Left hindlimb (tissue), 1 donor: ENCODE measurements at regions not wholly inside any gene's neighbourhood (a gene's known extent, or its start where the extent isn't known, plus 50 kb on each side); places are given as distances from the start of the nearest gene placed in this dataset.
A peak's percentile ranks its signal among the peaks of the same experiment; 100 is the strongest.
"Not testable (repeated sequence)": the region's sequence is repeated elsewhere in the genome, so short reads cannot be mapped to it uniquely, and the experiment has no call there.

Experiments
- DNase-seq: peaks from one replicate; pipeline ENCODE4 v3.0.0-alpha.2; 2018

DNA sequence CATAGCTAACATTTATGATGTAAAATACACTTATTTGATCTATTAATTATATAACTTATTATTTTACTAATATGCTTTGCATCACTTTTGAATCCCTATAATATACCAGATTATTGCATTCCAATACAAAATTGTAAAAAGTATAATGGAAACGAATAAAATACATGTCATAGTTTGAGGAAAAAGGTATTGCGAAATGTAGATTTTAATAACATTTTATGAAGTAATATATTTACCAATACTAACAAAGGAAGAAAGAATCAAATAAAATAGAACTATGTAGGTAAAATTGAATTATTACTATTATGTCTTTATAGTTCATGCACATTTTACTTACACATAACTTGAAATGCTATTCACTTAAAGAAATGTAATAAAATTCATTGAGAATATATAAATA, 1300.2 kb downstream of the ADGRL3 start:
- DNase-seq: no peak

DNA sequence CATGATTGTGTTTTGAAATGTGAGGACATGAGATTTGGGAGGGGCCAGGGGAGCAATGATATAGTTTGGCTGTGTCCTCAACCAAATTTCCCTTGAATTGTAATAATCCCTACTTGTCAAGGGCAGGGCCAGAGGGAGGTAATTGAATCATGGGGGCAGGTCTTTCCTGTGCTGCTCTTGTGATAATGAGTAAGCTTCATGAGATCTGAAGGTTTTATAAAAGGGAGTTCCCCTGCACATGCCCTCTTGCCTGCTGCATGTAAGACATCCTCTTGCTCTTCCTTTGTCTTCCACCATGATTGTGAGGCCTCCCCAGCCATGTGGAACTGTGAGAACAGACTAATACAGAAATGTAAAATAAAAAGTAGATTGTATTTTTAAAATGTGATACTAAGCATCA, 1294.9 kb downstream of the ADGRL3 start:
- DNase-seq: no peak

DNA sequence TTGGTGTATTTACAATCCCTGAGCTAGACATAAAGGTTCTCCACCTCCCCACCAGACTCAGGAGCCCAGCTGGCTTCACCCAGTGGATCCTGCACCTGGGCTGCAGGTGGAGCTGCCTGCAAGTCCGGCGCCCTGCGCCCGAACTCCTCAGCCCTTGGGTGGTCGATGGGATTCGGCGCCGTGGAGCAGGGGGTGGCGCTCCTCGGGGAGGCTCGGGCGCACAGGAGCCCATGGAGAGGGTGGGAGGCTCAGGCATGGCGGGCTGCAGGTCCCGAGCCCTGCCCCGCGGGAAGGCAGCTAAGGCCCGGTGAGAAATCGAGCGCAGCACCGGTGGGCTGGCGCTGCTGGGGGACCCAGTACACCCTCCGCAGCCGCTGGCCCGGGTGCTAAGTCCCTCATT, 1291.6 kb downstream of the ADGRL3 start:
- DNase-seq: not testable (repeated sequence)

DNA sequence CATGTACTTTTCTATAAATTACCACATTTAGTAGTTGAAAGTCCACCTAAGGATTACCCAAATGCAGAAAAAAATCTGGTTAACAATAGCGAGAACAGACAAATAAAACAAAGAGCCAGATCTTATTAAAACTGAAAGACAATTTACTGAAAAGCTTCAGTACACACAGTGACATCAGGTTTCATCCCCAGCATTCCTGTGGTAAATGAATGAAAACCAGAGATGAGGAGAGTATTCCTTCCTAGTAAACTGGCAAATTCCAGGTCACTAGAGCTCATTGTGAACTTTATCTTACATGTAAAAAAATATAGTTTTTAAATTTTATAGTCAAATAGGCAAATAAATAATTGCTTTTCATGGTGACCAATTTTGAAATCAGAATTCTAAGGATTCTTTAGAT, 1290.5 kb downstream of the ADGRL3 start:
- no peak for DNase-seq

DNA sequence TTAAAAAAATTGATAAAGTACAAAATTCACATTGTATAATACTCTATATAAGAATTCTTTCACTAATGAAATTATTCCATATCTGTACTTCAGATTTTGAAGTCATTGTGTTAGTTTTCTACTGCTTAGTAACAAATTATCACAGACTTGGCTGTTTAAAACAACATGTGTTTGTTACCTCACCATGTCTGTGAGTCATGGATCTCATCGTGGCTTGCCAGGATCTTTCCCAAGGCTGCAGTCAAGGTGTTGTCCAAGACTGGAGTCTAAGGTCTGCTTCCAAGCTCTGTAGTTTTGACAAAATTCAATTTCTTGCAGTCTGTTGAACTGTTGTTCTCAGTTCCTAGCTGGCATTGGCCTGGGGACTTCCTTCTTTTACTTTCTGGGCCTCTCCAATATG, 1286.9 kb downstream of the ADGRL3 start:
- DNase-seq: no peak

DNA sequence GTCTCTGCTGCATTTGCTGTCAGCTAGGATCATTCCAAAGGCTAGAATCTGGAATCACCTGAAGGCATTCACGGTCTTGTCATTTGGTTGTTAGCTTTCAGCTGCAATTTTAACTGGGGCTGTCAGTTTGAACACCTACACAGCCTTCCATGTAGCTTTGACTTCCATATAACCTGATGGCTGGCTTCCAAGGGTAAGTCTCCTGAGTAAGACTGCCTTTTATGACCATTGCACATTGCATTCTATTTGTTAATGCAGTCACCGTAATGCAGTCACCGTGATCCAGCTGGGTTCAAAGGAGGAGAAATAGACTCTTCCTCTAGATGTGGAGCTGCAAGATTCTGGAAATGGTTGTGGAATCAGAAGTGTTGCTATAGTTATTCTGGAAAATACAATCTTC, 1284.2 kb downstream of the ADGRL3 start:
- no peak for DNase-seq

DNA sequence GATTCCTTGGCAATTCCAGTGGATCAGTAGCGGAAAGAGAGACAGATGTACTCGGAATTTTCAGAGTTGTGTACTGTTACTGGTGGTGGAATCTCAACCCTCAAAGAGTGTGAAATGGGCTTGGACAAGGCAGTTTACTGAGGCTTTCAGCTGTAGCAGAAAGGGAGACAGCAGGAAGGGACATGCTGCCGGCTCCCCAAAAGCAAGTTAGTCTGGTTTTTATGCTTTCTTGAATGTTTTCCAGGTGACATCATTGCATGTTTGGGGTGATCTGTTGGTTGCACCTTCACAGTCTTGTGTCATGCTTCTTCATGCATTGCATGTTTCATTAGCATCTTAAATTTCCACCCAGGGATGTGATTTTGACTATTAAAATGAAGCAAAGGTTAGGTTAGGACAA, 1282.2 kb downstream of the ADGRL3 start:
- no peak for DNase-seq

DNA sequence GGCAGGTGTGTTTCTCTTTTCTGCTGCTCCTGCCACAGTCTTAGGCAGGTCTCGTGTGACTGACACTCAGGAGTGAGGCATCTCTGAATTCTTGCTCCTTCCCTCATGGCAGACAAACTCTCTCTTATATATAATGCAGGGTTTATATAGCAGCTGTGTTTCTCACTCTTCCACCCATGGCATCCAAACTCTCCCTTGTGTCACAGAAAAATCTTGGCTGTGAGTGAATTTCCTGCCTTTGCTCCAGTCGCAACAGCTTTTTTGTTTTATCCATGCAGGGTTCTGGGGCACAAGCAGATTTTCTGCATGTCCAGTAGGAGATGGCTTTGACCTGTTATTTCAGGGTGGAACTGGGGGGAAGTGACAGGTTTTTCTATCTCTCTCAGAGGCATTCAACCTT, 1275.5 kb downstream of the ADGRL3 start:
- no peak for DNase-seq

DNA sequence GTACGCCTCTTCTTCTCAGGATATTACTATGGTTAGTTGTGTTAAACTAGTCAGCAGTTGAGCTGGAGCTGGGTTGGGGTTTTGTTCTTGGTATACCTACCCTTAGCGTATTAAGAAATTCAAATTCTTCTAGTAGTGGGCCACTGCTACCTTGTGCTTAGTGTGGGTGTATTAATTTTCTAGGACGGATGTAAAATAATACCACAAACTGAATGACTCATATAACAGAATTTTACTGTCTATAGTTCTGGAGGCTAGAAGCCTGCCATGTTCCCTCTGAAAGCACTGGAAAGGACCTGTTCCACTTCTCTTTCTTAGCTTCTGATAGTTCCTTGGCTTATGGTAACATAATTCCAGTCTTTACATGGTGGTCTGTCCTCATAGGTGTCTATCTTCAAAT, 1274.7 kb downstream of the ADGRL3 start:
- no peak for DNase-seq

DNA sequence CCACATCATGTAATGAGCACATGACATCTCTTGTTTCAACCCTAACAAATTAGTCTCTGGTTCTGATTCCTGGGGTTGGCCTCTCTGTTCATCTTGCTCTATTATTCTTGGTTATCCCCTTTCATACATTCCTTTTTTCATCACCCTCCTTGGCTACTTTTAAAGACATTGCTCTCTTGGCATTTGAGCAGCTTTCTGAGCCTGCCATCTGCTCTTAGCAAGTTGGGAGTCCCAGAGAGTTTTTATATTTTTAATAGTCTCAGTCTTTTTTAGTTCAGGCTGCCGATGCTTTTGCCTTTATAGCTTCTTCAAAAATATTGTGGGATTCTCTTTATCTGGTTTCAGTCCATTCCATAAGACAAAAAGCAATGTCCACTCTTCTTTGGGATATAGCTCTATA, 1270.9 kb downstream of the ADGRL3 start:
- no peak for DNase-seq

DNA sequence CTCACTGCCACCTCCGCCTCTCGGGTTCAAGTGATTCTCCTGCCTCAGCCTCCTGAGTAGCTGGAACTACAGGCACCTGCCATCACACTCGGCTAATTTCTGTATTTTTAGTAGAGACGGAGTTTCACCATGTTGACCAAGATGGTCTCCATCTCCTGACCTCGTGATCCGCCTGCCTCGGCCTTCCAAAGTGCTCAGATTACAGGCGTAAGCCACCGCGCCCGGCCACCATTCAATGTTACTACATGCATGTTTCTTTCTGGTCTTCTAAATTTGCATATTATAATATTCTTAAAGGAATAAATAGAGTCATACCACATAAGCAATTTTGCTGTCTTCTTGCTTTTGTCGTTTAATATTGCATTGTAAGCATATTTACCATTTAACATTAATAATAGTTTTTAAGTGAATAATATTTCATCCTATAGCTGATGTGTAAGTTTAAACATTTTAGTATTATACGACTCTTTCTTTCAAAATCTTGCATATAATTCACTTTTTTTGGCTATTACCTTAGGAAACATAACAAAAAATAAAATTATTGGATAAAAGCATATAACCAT, 1270.4 kb downstream of the ADGRL3 start:
- no peak for DNase-seq

DNA sequence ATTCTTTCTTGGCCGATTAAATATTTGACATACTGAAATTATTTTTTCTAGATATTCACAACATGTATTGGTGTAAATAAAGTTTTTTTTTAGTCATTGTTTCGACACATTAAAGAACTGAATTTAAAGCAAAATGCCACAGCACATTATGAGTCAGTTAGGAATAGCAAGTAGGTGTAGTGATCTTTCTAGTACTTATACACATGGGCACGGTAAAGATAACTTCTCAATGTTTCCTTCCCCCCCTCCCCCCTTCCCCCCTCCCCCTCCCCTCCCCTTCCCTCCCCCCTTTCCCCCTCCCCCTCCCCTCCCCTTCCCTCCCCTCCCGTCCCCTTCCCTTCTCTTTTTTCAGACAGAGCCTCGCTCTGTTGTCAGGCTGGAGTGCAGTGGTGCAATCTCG, 1269.9 kb downstream of the ADGRL3 start:
- DNase-seq: no peak

DNA sequence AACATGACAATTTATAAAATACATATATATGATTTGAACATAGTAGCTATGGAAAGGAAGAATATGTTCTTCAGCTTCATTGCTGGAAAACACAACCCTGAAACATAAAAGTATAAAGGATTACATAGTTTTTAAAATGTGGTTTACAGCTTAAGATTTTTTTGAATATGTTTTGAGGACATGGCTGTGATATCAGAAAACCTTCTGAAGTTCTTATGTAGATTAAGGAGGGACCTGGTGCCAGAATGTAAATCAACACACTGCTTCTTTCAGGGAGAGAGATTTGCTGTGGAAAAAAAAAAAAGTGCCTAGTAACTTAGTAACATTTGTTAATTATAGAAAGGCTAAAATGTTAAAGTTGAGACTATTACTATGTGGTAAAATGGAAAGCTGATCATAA, 1261.8 kb downstream of the ADGRL3 start:
- no peak for DNase-seq

DNA sequence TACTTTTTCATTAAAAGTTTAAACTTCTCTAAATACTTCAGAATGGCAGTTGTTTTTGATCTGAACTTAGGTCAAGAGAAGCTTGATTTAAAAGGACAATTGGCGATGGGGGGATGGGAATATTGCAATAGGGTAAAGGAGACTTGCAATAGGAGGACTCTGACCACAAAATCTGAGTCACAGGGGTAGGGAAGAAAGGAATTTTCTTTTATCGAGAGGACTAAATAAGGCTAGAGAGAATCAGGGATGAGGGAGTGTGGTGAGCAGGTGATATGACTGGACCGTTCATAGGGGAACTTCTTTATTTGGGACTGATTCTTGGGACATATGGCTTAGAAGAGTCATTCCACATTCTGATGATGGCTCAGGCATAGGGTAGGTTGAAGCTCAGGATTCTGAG, 1260.2 kb downstream of the ADGRL3 start:
- DNase-seq: no peak

DNA sequence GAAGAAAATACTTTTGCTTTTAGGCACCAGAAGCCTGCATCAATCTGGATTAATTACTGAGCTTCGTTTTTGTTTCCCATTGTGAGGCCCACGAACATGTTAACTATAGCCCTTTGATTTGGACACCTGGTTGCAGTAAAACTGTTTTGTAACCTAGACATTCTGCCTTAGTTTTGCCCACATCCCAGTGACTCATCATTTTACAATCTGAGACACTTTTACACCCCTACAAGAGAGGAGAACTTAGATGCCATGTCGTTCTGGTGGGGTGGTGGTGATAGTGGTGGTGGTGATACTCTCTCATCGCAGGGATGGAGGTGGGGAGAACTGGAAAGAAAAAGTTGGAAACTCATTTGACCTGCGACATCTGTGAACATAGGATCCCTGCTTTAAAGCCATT, 1257.2 kb downstream of the ADGRL3 start:
- no peak for DNase-seq

DNA sequence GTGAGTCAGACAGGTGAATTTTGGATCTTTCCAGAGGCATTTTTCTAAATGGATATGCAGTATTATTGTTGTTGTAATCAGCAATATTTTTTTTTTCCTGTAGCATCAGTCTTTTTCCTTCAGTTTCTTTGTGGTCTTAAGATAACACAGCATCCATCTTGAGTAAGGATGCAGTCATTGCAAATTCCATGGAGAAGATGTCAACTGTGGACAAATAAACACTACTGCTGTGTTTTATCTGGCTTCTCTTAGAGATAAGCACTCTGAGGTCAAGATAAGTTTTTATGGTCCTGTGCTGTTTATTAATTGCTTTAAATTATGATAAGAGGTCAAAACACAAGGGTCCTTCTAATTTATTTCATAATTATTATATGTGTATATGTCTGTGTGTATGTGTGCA, 1255.7 kb downstream of the ADGRL3 start:
- no peak for DNase-seq

DNA sequence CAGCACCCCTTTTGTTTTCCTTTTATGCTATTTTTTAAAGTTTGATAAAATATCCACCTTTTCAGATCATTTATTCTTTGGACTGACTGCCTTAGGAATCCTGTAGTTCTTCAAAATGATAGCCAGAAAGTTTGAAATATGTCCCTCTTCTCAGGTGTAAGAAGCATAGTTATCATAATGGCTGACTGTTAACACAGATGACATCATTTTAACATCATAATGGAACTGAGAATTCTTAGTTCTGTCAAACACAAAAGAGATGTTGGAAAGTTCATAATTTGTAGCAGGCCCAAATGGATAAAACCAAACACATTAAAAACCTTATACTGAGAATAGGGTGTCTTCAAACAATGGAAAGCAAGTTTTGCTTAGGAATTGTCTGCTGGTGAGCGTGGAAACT, 1254.4 kb downstream of the ADGRL3 start:
- DNase-seq: no peak

DNA sequence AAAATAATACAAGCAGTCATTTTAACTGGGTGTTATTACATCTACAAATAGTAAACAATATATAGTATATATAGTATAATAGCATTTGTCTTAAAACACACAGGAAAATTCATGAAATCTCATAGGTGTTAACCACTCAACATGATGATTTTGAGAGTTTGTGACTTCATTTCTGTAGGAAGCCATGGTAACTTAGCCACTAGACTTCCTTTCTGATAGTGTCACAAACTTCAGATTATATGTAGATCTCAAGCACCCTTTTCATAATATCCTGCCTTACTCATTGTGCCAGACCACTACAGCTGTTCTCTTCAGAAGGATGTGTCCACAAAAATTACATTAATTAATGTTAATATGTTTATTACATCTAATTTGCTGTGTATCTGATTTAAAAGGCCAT, 1250.6 kb downstream of the ADGRL3 start:
- DNase-seq: no peak

DNA sequence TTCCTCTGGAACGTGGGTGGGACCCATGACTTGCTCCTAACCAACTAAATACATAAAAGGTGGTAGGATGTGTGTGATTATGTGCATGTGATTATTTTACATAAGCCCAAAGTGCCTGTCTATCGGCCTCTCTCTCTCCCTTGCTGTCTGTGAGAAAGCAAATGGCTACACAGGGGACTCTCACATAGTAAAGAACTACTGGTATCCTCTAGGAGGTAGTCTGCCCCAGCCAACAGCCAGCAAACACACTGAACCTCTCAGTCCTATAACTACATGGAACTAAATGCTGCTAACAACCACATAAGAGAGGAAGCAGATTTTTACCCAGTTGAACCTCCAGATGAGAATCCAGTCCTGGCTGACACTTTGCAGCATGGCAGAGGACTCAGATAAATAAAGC, 1249.4 kb downstream of the ADGRL3 start:
- DNase-seq: no peak

DNA sequence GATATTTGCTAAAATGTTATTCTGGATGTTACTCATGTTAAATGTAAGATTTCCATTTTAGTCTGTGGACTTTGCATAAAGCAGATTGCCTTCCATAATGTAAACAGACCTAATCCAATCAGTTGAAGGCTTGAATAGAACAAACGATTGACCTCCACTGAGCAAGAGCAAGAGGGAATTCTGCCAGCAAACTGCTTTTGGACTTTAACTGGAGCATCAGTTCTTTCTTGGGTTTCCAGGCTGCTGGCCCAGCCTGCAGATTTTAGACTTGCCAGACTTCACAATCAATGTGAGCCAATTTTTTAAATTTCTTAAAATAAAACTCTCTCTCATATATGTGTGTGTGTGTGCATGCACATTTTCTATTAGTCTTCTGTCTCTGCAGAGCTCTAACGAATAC, 1248.8 kb downstream of the ADGRL3 start:
- peak; percentile 42 for DNase-seq

DNA sequence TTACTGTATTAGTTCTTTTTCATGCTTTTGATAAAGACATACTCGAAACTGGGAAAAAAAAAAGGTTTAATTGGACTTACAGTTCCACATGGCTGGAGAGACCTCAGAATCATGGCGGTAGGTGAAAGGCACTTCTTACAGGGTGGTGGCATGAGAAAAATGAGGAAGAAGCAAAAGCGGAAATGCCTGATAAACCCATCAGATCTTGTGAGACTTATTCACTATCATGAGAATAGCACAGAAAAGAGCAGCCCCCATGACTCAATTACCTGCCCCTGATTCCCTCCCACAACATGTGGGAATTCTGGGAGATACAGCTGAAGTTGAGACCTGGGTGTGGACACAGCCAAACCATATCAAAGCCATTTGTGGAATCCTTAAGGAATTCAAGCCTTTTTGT, 1238.9 kb downstream of the ADGRL3 start:
- DNase-seq: no peak

DNA sequence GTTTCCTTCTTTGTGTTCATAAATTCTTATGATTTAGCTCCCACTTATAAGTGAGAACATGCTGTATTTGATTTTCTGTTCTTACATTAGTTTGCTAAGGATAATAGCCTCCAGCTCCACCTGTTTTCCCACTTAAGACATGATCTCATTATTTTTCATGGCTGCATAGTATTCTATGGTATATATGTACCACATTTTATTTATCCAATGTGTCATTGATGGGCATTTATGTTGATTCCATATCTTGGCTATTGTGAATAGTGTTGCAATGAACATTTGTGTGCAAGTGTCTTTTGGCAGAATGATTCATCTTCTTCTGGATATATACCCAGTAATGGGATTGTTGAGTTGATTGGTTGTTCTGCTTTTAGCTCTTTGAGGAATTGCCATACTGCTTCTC, 1234.8 kb downstream of the ADGRL3 start:
- DNase-seq: no peak

DNA sequence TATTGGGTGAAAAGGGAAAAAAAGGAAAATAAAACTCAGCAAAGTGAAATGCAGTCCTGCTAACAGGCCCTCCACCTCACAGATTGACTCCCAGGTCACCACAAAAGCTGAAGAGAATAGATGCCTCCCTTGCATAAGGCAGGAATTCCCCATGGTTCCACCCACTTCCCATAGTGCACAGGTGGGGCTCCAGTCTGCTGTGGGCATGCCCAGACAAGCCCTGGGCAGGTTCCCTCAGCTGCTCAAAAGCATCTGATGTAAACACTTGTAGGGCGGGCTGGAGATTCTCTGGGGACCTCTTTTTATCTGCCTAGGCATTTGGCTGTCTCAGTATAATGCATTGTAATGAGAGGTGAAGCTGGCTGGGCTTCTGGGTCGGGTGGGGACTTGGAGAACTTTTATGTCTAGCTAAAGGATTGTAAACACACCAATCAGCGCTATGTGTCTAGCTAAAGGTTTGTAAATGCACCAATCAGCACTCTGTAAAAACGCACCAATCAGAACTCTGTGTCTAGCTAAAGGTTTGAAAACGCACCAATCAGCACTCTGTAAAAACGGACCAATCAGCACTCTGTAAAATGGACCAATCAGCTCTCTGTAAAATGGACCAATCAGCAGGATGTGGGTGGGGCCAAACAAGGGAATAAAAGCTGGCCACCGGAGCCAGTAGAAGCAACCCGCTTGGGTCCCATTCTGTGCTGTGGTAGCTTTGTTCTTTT, 1231.5 kb downstream of the ADGRL3 start:
- not testable (repeated sequence) for DNase-seq

DNA sequence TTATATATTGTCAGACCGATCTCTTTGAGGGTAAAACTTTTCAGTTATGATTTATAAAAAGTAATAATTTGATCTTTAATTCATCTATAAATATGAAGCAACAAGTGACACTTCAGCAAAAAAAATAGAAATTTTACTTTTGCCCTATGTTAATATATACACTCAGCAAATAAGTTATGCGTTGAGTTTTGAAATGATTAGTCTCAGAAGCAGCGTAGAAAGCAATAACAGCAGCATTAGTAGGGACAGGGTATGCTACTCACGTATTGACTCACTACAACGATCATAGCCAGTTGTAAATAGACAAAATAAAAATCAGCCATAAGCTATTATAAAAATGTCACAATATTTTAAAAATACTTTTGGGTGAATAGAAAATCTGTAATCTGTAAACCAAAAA, 1229.2 kb downstream of the ADGRL3 start:
- DNase-seq: no peak

DNA sequence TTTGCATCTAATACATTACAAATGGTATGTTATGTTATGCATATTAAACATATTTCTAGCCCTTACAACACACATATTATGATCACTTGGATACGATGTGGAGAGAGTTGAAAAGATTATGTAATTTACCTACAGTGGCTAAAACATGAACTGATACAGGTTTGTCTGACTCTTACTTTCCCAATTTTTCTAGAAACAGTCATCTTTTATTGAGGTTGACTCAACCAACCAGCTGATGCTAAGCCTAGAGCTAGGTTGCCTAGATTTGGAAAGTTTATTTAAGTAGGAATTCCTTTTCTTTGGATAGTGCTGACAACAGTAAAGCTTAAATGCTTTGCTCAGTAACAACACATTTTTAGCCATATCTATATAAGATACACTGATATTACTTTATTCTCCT, 1215.1 kb downstream of the ADGRL3 start:
- no peak for DNase-seq
